ENCODE measurements at regions not wholly inside any gene's neighbourhood (a gene's known extent, or its start where the extent isn't known, plus 50 kb on each side); places are given as distances from the start of the nearest gene placed in this dataset.

DNA sequence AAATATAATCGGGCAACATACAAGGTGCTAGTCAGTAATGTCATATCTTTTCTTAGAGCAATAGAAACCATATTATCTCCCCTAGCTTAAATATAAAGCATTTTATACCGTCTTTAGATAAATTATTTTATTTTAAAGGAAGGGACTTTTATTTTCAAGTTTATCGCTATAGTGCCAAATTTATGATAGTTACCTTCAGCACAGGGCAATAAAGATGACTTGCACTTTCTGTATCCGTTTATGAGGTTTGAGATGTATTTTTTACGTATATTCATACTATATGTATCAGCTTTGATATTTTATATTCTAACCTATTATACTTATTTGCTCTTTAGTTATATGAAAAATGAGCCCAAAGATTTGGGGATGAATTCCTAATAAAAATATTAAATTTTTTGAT, 61.6 kb upstream of the CARD18 start:
- Mint-ChIP-seq H3K9me3 (no peaks in the 10 kb centered on the region), H3K36me3 (ENCODE audit: low read depth) (no peaks in the 10 kb centered on the region)
- TF ChIP-seq, protein P1, sequence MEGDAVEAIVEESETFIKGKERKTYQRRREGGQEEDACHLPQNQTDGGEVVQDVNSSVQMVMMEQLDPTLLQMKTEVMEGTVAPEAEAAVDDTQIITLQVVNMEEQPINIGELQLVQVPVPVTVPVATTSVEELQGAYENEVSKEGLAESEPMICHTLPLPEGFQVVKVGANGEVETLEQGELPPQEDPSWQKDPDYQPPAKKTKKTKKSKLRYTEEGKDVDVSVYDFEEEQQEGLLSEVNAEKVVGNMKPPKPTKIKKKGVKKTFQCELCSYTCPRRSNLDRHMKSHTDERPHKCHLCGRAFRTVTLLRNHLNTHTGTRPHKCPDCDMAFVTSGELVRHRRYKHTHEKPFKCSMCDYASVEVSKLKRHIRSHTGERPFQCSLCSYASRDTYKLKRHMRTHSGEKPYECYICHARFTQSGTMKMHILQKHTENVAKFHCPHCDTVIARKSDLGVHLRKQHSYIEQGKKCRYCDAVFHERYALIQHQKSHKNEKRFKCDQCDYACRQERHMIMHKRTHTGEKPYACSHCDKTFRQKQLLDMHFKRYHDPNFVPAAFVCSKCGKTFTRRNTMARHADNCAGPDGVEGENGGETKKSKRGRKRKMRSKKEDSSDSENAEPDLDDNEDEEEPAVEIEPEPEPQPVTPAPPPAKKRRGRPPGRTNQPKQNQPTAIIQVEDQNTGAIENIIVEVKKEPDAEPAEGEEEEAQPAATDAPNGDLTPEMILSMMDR (conservative IDR thresholded peaks at IDR 0.05) = no peak

DNA sequence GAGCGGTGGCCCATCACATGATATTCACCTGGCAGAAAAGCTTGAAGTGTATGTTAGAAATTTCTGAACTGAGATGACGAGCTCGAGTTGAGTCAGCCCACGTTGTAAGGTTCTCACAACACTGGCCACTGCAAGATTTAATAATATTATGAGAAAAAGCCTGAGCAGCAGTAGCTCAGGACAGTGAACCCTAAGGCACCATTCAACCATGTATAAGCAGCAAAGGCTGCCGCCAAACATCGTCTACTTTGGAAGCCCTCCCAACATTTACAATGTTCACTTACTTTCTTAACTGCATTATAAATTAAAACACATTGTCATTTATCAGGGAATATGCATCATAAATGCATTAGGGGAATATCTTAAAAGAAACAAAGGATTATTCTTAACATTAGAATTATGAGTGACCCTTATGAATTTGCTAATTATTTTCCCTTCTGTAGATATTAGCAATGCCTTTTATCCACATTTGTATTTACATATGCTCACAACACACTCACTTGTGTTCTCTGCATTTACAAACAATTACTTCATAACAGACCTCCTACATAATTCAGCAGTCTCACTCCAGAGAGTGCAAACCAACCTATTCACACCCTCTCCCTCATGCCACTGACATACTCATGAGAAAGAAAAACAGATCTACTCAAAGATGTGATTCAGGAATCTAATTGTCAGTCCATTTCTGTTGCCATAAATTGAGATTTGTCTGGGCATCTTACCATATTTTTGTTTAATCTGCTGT, 57.7 kb upstream of the CARD18 start:
- H3K27ac Mint-ChIP-seq (ENCODE audit: unreplicated experiment) = no peak overlapping the region
- TF ChIP-seq, protein P1 (conservative IDR thresholded peaks at IDR 0.05) = no peak
- no peak overlapping the region for H3K4me3 Mint-ChIP-seq
- no peaks in the 10 kb centered on the region for H3K4me1 Mint-ChIP-seq
- H3K9me3 Mint-ChIP-seq = peaks cover 2% of the 10 kb centered on the region
- H3K36me3 Mint-ChIP-seq (ENCODE audit: low read depth) = no peaks in the 10 kb centered on the region
- no peak for DNase-seq (ENCODE audit: low read depth, low spot score)
- H3K27me3 Mint-ChIP-seq (ENCODE audit: low read depth) = no peaks in the 10 kb centered on the region

More for the DNA sequence above, 61.6 kb upstream of the CARD18 start:
- H3K4me3 Mint-ChIP-seq = no peak overlapping the region
- no peak for DNase-seq (ENCODE audit: low read depth, low spot score)
- no peak overlapping the region for H3K27ac Mint-ChIP-seq (ENCODE audit: unreplicated experiment)
- no peaks in the 10 kb centered on the region for H3K4me1 Mint-ChIP-seq
- H3K27me3 Mint-ChIP-seq (ENCODE audit: low read depth) = no peaks in the 10 kb centered on the region

DNA sequence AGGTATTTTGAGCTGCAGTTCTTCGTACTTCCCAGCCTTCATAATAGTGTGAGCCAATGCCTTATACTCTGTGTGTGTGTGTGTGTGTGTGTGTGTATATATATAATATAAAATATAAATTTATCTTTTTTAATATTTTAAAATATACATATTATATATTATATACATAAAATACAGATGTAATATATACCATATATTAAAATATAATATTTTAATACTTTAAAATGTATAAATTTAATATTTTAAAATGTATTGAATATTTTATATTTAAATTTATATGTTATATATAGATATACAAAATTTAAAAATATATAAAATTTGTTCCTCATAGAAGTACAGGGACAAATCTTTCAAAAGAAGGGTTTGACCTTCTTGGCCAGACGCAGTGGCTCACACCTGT, 53.7 kb upstream of the CARD18 start:
- Mint-ChIP-seq H3K9me3 (peaks cover 2% of the 10 kb centered on the region), H3K4me3 (no peak overlapping the region), H3K27me3 (ENCODE audit: low read depth) (no peaks in the 10 kb centered on the region), H3K27ac (ENCODE audit: unreplicated experiment) (no peak overlapping the region), H3K4me1 (peaks cover 5% of the 10 kb centered on the region), H3K36me3 (ENCODE audit: low read depth) (no peaks in the 10 kb centered on the region)
- TF ChIP-seq, protein P1 (conservative IDR thresholded peaks at IDR 0.05) = no peak
- no peak for DNase-seq (ENCODE audit: low read depth, low spot score)

DNA sequence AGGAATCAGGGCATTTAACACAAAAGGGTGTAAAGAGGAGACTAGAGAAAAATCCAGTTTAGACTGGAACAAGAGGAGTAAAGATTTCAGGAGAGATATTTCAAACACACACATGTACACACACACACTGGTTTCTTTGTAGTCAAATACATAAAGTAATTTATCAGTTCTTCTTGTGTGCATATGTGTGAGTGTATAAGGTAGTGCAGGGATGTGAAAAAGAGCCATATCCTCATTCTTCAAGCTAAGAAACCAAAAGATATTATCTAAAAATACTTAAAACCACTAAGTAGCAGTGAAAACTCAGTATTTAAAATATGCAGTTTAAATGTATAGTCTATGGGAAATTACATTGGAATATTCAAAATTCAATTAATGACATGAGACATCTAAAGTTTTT, 52.5 kb upstream of the CARD18 start:
- H3K27me3 Mint-ChIP-seq (ENCODE audit: low read depth) = no peaks in the 10 kb centered on the region
- DNase-seq (ENCODE audit: low read depth, low spot score) = no peak
- H3K36me3 Mint-ChIP-seq (ENCODE audit: low read depth) = no peaks in the 10 kb centered on the region
- TF ChIP-seq, protein P1 (conservative IDR thresholded peaks at IDR 0.05) = no peak
- peaks cover 5% of the 10 kb centered on the region for H3K4me1 Mint-ChIP-seq
- no peak overlapping the region for H3K4me3 Mint-ChIP-seq
- H3K9me3 Mint-ChIP-seq = peaks cover 2% of the 10 kb centered on the region
- H3K27ac Mint-ChIP-seq (ENCODE audit: unreplicated experiment) = no peak overlapping the region

DNA sequence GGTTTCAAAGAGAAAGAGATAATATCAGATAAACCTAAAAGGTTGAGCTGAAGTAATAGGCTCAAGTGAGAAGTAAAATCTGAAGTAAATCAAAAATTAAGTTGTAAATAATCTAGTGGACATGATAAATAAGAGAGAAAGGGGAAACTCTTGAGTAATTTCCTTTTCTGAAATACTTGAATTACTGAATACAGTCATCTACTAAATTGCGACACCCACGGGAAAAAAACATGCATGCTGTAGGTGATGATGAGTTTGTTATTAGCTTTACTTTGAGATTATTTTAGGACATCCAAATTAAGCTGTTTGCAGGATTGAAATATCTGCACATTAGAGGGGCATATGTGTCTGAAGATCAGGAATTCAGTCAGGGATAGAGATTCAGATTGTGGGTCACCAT, 50.0 kb upstream of the CARD18 start:
- Mint-ChIP-seq H3K27me3 (ENCODE audit: low read depth) (no peaks in the 10 kb centered on the region), H3K9me3 (peaks cover 2% of the 10 kb centered on the region), H3K36me3 (ENCODE audit: low read depth) (no peaks in the 10 kb centered on the region), H3K4me1 (peaks cover 5% of the 10 kb centered on the region), H3K4me3 (no peak overlapping the region), H3K27ac (ENCODE audit: unreplicated experiment) (no peak overlapping the region)
- TF ChIP-seq, protein P1 (conservative IDR thresholded peaks at IDR 0.05) = no peak
- DNase-seq (ENCODE audit: low read depth, low spot score) = no peak
